Right atrium auricular region (tissue), 2 donors: ENCODE measurements at regions not wholly inside any gene's neighbourhood (a gene's known extent, or its start where the extent isn't known, plus 50 kb on each side); places are given as distances from the start of the nearest gene placed in this dataset.
"Not testable (repeated sequence)": the region's sequence is repeated elsewhere in the genome, so short reads cannot be mapped to it uniquely, and the experiment has no call there.

Experiments used
- DNase-seq: peaks from one replicate; pipeline ENCODE4 v3.0.0-alpha.2; 2019; ENCODE audit warnings: low spot score
- H3K27ac ChIP-seq, 2 donors: fragments of 200-600 bp; sonication (generic); 1 replicate in 1 of 2; 2 replicates in 1 of 2; pipeline ENCODE4 v1.5.1; 2016 to 2019
- H3K27me3 ChIP-seq, 2 donors: fragments of 200-600 bp; sonication (generic); one replicate each; pipeline versions ENCODE4 v1.5.1 to v1.6.0; 2017 to 2019
- H3K36me3 ChIP-seq: fragments of 200-600 bp; sonication (generic); one replicate; pipeline ENCODE4 v1.5.1; 2016
- H3K4me1 ChIP-seq, 2 donors: fragments of 200-600 bp; sonication (generic); one replicate each; pipeline versions ENCODE4 v1.5.1 to v1.6.0; 2017 to 2019
- H3K4me3 ChIP-seq, 2 donors: fragments of 200-600 bp; sonication (generic); 1 replicate in 1 of 2; 2 replicates in 1 of 2; pipeline ENCODE4 v1.5.1; 2017 to 2019; ENCODE audit warnings: mild to moderate bottlenecking in 1 of 2, moderate library complexity in 1 of 2
- H3K9me3 ChIP-seq, 2 donors: fragments of 200-600 bp; sonication (generic); one replicate each; pipeline ENCODE4 v1.5.1; 2019
- TF ChIP-seq, protein P1 (sequence below), 2 donors: fragments of 200-600 bp; sonication (generic); IDR thresholded peaks; one replicate each; pipeline ENCODE4 v1.5.1; 2019; ENCODE audit warnings: antibody characterized with exemption in 2 of 2

GRCh38 chr7:118948508-118948907 is 724.0 kb downstream of the ANKRD7 start:
- Histone ChIP-seq H3K9me3 (peaks cover 0 to 9% of the 10 kb centered on the region in 2 donors), H3K27me3 (no peaks in the 10 kb centered on the region), H3K36me3 (no peaks in the 10 kb centered on the region), H3K4me3 (no peak overlapping the region), H3K27ac (no peak overlapping the region), H3K4me1 (no peaks in the 10 kb centered on the region)
- TF ChIP-seq, protein P1, sequence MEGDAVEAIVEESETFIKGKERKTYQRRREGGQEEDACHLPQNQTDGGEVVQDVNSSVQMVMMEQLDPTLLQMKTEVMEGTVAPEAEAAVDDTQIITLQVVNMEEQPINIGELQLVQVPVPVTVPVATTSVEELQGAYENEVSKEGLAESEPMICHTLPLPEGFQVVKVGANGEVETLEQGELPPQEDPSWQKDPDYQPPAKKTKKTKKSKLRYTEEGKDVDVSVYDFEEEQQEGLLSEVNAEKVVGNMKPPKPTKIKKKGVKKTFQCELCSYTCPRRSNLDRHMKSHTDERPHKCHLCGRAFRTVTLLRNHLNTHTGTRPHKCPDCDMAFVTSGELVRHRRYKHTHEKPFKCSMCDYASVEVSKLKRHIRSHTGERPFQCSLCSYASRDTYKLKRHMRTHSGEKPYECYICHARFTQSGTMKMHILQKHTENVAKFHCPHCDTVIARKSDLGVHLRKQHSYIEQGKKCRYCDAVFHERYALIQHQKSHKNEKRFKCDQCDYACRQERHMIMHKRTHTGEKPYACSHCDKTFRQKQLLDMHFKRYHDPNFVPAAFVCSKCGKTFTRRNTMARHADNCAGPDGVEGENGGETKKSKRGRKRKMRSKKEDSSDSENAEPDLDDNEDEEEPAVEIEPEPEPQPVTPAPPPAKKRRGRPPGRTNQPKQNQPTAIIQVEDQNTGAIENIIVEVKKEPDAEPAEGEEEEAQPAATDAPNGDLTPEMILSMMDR (IDR thresholded peaks at IDR 0.05) = no peak
- DNase-seq = no peak

GRCh38 chr7:118949031-118949430 is 724.5 kb downstream of the ANKRD7 start:
- no peaks in the 10 kb centered on the region for H3K27me3 ChIP-seq
- no peak overlapping the region for H3K27ac ChIP-seq
- H3K4me3 ChIP-seq = no peak overlapping the region
- DNase-seq = no peak
- H3K36me3 ChIP-seq = no peaks in the 10 kb centered on the region
- TF ChIP-seq, protein P1 (IDR thresholded peaks at IDR 0.05) = no peak
- H3K9me3 ChIP-seq = peaks cover 0 to 9% of the 10 kb centered on the region in 2 donors
- H3K4me1 ChIP-seq = no peaks in the 10 kb centered on the region

- not testable (repeated sequence) for H3K9me3 ChIP-seq, H3K4me3 ChIP-seq, H3K27me3 ChIP-seq, DNase-seq, H3K36me3 ChIP-seq, H3K4me1 ChIP-seq, H3K27ac ChIP-seq
Observed at GRCh38 chr7:118956285-118956684, 731.8 kb downstream of the ANKRD7 start.

GRCh38 chr7:118969370-118969769 is 744.9 kb downstream of the ANKRD7 start:
- Histone ChIP-seq H3K4me1 (no peaks in the 10 kb centered on the region), H3K4me3 (no peak overlapping the region), H3K9me3 (no peaks in the 10 kb centered on the region), H3K36me3 (no peaks in the 10 kb centered on the region), H3K27ac (no peak overlapping the region), H3K27me3 (no peaks in the 10 kb centered on the region)
- DNase-seq = no peak
- TF ChIP-seq, protein P1 (IDR thresholded peaks at IDR 0.05) = no peak

DNA sequence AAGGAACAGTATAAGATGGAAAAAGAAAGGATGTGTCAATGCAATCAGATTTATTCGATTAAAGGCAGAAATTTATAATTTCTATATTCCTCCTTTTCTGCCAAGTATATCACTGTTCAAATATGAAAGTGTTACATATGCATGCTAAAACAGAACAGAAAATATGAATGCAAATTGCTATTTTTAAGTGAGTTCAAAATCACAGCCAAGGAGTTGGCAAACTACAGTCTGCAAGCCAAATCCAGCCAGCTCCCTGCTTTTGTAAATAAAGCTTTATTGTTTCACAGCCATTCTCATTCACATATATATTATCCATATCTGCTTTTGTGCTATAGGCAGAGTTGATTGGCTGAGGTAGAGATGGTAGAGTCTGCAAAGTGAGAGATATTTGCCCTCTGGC is 747.2 kb downstream of the ANKRD7 start:
- no peaks in the 10 kb centered on the region for H3K36me3 ChIP-seq
- DNase-seq = no peak
- no peaks in the 10 kb centered on the region for H3K9me3 ChIP-seq
- TF ChIP-seq, protein P1 (IDR thresholded peaks at IDR 0.05) = no peak
- H3K4me3 ChIP-seq = no peak overlapping the region
- H3K27ac ChIP-seq = no peak overlapping the region
- no peaks in the 10 kb centered on the region for H3K27me3 ChIP-seq
- H3K4me1 ChIP-seq = no peaks in the 10 kb centered on the region

GRCh38 chr7:118974836-118975235 is 750.3 kb downstream of the ANKRD7 start:
- H3K4me1 ChIP-seq = no peaks in the 10 kb centered on the region
- no peak for DNase-seq
- H3K27ac ChIP-seq = no peak overlapping the region
- H3K4me3 ChIP-seq = no peak overlapping the region
- TF ChIP-seq, protein P1 (IDR thresholded peaks at IDR 0.05) = no peak
- H3K27me3 ChIP-seq = no peaks in the 10 kb centered on the region
- no peaks in the 10 kb centered on the region for H3K36me3 ChIP-seq
- H3K9me3 ChIP-seq = no peaks in the 10 kb centered on the region
